Thoracic aorta (tissue), 2 donors: ENCODE measurements at regions not wholly inside any gene's neighbourhood (a gene's known extent, or its start where the extent isn't known, plus 50 kb on each side); places are given as distances from the start of the nearest gene placed in this dataset.

Experiments used
- ATAC-seq: fragments of 150-250 bp; one replicate; pipeline ENCODE4 v1.8.0; 2017; ENCODE audit warnings: low read depth; ENCODE audit not compliant: insufficient number of reproducible peaks, low FRiP score
- DNase-seq: peaks from one replicate; pipeline ENCODE4 v3.0.0-alpha.2; 2020; ENCODE audit warnings: low spot score
- H3K27ac ChIP-seq, 2 donors: fragments of 200-600 bp; sonication (generic); 1 replicate in 1 of 2; 2 replicates in 1 of 2; pipeline ENCODE4 v1.5.1; 2016; ENCODE audit warnings: mild to moderate bottlenecking in 2 of 2, moderate library complexity in 2 of 2
- H3K27me3 ChIP-seq: fragments of 200-600 bp; sonication (generic); replicated peaks from 2 replicates; pipeline ENCODE4 v1.6.0; 2016; ENCODE audit warnings: mild to moderate bottlenecking; ENCODE audit not compliant: insufficient read depth
- H3K36me3 ChIP-seq: fragments of 200-600 bp; sonication (generic); one replicate; pipeline ENCODE4 v1.5.1; 2016
- H3K4me1 ChIP-seq, 2 donors: fragments of 200-600 bp; sonication (generic); 1 replicate in 1 of 2; 2 replicates in 1 of 2; pipeline versions ENCODE4 v1.5.1 to v1.6.0; 2016; ENCODE audit warnings: low read depth in 2 of 2, mild to moderate bottlenecking in 1 of 2; ENCODE audit not compliant: control insufficient read depth in 1 of 2
- H3K4me3 ChIP-seq: fragments of 200-600 bp; sonication (generic); 2 replicates; pipeline ENCODE4 v1.5.1; 2016; ENCODE audit warnings: mild to moderate bottlenecking
- H3K9me3 ChIP-seq: fragments of 200-600 bp; sonication (generic); 2 replicates; pipeline ENCODE4 v1.5.1; 2016
- CTCF ChIP-seq: fragments of 200-600 bp; sonication (generic); IDR thresholded peaks from one replicate; pipeline ENCODE4 v1.5.1; 2019; ENCODE audit warnings: antibody characterized with exemption

GRCh38 chr20:48325656-48326433 is 502.0 kb downstream of the PREX1 start:
- DNase-seq (no peak), ATAC-seq (no peak)
- TF ChIP-seq CTCF: no peak
- H3K27me3 ChIP-seq: no peaks in the 10 kb centered on the region
- H3K27ac ChIP-seq: no peak overlapping the region
- peaks cover 0 to 11% of the 10 kb centered on the region in 2 donors for H3K4me1 ChIP-seq
- no peaks in the 10 kb centered on the region for H3K9me3 ChIP-seq
- no peaks in the 10 kb centered on the region for H3K36me3 ChIP-seq
- no peak overlapping the region for H3K4me3 ChIP-seq

GRCh38 chr20:48324744-48325143 is 503.1 kb downstream of the PREX1 start:
- Histone ChIP-seq H3K27ac (no peak overlapping the region), H3K4me3 (no peak overlapping the region), H3K9me3 (no peaks in the 10 kb centered on the region), H3K4me1 (peaks cover 0 to 11% of the 10 kb centered on the region in 2 donors), H3K36me3 (no peaks in the 10 kb centered on the region), H3K27me3 (no peaks in the 10 kb centered on the region)
- ATAC-seq: no peak
- DNase-seq: no peak
- TF ChIP-seq CTCF: no peak

- Histone ChIP-seq H3K27me3 (no peaks in the 10 kb centered on the region), H3K4me3 (no peak overlapping the region), H3K4me1 (peaks cover 0 to under 1% of the 10 kb centered on the region in 2 donors), H3K36me3 (no peaks in the 10 kb centered on the region), H3K9me3 (no peaks in the 10 kb centered on the region), H3K27ac (no peak overlapping the region)
- no peak for DNase-seq
- no peak for ATAC-seq
- no peak for TF ChIP-seq CTCF
These were observed 506.5 kb downstream of the PREX1 start for GRCh38 chr20:48321271-48321670.

- H3K27ac ChIP-seq: no peak overlapping the region
- H3K27me3 ChIP-seq: no peaks in the 10 kb centered on the region
- ATAC-seq (no peak), DNase-seq (no peak)
- no peak overlapping the region for H3K4me3 ChIP-seq
- no peak for TF ChIP-seq CTCF
- H3K4me1 ChIP-seq: no peaks in the 10 kb centered on the region
- no peaks in the 10 kb centered on the region for H3K36me3 ChIP-seq
- no peaks in the 10 kb centered on the region for H3K9me3 ChIP-seq
These were observed 507.7 kb downstream of the PREX1 start for GRCh38 chr20:48319943-48320584.

GRCh38 chr20:48317578-48317977 is 510.2 kb downstream of the PREX1 start:
- Histone ChIP-seq H3K27me3 (no peaks in the 10 kb centered on the region), H3K27ac (no peak overlapping the region), H3K36me3 (no peaks in the 10 kb centered on the region), H3K4me1 (no peaks in the 10 kb centered on the region), H3K9me3 (no peaks in the 10 kb centered on the region), H3K4me3 (no peak overlapping the region)
- DNase-seq: no peak
- no peak for TF ChIP-seq CTCF
- no peak for ATAC-seq
